ENCODE measurements at regions not wholly inside any gene's neighbourhood (a gene's known extent, or its start where the extent isn't known, plus 50 kb on each side); places are given as distances from the start of the nearest gene placed in this dataset.

DNA sequence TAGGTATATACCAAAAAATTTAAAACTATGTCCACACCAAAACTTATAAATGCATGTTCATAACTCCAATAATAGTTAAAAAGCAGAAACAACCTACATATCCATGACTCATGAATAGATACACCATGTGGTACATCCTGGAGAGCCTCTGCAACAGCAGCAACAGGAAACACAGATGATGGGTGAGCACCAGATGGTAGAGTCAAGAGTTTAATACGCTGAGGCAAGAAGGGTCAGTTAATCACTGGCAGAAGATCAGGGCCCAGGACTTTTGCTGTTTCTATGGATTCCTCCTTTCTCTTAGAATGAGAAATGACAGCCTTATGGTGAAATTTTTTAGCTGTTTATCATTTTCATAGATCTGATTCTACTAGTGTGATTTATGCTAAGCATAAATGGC lies 351.8 kb upstream of the ADAMTSL1 start:
- Histone ChIP-seq H3K4me1 (ENCODE audit: low read depth, poor library complexity, severe bottlenecking) (no peaks in the 10 kb centered on the region), H3K36me3 (ENCODE audit: insufficient read depth) (no peaks in the 10 kb centered on the region), H3K79me2 (ENCODE audit: insufficient read depth, low read depth) (no peaks in the 10 kb centered on the region), H3K4me2 (no peak overlapping the region), H3K27me3 (ENCODE audit: insufficient read depth, low read depth) (no peaks in the 10 kb centered on the region), H3K4me3 (IDR thresholded peaks at IDR 0.05; ENCODE audit: insufficient read depth, low read depth, low read length) (no peak overlapping the region), H3K27ac (no peak overlapping the region), H3K9ac (no peak overlapping the region), H4K20me1 (ENCODE audit: insufficient read depth) (no peaks in the 10 kb centered on the region), H2AFZ (ENCODE audit: low read depth) (no peak overlapping the region)
- TF ChIP-seq, protein P1, sequence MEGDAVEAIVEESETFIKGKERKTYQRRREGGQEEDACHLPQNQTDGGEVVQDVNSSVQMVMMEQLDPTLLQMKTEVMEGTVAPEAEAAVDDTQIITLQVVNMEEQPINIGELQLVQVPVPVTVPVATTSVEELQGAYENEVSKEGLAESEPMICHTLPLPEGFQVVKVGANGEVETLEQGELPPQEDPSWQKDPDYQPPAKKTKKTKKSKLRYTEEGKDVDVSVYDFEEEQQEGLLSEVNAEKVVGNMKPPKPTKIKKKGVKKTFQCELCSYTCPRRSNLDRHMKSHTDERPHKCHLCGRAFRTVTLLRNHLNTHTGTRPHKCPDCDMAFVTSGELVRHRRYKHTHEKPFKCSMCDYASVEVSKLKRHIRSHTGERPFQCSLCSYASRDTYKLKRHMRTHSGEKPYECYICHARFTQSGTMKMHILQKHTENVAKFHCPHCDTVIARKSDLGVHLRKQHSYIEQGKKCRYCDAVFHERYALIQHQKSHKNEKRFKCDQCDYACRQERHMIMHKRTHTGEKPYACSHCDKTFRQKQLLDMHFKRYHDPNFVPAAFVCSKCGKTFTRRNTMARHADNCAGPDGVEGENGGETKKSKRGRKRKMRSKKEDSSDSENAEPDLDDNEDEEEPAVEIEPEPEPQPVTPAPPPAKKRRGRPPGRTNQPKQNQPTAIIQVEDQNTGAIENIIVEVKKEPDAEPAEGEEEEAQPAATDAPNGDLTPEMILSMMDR (conservative IDR thresholded peaks at IDR 0.05; ENCODE audit: low read depth, low read length), result no peak

DNA sequence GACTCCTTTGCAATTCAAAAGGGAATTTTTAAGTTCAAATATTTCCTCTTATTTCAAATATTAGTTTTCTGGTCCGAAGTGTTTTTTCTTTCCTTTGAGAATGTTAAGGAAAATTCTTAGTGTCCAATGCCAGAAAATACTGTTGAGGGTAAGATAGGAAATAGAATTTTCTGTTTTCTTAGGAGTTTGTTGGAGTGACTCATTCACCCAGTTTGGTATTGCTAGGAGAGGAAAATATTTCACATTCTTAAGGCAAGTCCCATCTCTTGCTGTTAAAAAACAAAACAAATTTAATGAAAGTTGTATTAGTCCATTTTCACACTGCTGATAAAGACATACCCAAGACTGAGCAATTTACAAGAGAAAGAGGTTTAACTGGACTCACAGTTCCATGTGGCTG lies 349.2 kb upstream of the ADAMTSL1 start:
- TF ChIP-seq, protein P1 (conservative IDR thresholded peaks at IDR 0.05; ENCODE audit: low read depth, low read length), result no peak
- Histone ChIP-seq H3K27me3 (ENCODE audit: insufficient read depth, low read depth) (no peaks in the 10 kb centered on the region), H4K20me1 (ENCODE audit: insufficient read depth) (no peaks in the 10 kb centered on the region), H3K4me1 (ENCODE audit: low read depth, poor library complexity, severe bottlenecking) (no peaks in the 10 kb centered on the region), H3K79me2 (ENCODE audit: insufficient read depth, low read depth) (no peaks in the 10 kb centered on the region), H3K27ac (no peak overlapping the region), H3K4me2 (no peak overlapping the region), H3K36me3 (ENCODE audit: insufficient read depth) (no peaks in the 10 kb centered on the region), H3K9ac (no peak overlapping the region), H2AFZ (ENCODE audit: low read depth) (no peak overlapping the region), H3K4me3 (IDR thresholded peaks at IDR 0.05; ENCODE audit: insufficient read depth, low read depth, low read length) (no peak overlapping the region)

- Histone ChIP-seq H2AFZ (ENCODE audit: low read depth) (no peak overlapping the region), H3K36me3 (ENCODE audit: insufficient read depth) (no peaks in the 10 kb centered on the region), H3K4me3 (IDR thresholded peaks at IDR 0.05; ENCODE audit: insufficient read depth, low read depth, low read length) (no peak overlapping the region), H3K4me1 (ENCODE audit: low read depth, poor library complexity, severe bottlenecking) (no peaks in the 10 kb centered on the region), H3K4me2 (no peak overlapping the region), H3K79me2 (ENCODE audit: insufficient read depth, low read depth) (no peaks in the 10 kb centered on the region), H3K27me3 (ENCODE audit: insufficient read depth, low read depth) (no peaks in the 10 kb centered on the region), H4K20me1 (ENCODE audit: insufficient read depth) (no peaks in the 10 kb centered on the region), H3K27ac (no peak overlapping the region), H3K9ac (no peak overlapping the region)
- TF ChIP-seq, protein P1 (conservative IDR thresholded peaks at IDR 0.05; ENCODE audit: low read depth, low read length), result no peak
Measured at GRCh38 chr9:18126831-18127498, 347.0 kb upstream of the ADAMTSL1 start.

DNA sequence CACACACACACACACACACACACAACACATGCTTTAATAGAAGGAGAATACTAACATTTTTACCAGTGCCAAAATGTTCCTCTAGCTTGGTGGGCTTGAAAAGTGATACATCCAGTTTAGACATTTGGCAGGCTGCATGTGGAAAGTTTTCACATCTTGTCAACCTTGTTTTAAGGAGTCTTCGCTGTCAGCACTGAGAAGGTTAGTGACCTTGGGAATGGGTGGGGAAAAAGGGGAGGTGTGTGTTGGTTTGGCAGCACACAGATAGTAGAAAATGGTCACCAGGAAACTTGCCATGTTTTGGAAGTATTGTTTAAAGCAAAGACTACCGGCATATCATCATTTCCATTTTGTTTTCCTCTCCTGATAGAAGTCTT lies 346.5 kb upstream of the ADAMTSL1 start:
- Histone ChIP-seq H3K4me3 (IDR thresholded peaks at IDR 0.05; ENCODE audit: insufficient read depth, low read depth, low read length) (no peak overlapping the region), H3K9ac (no peak overlapping the region), H3K27ac (no peak overlapping the region), H3K27me3 (ENCODE audit: insufficient read depth, low read depth) (no peaks in the 10 kb centered on the region), H3K4me2 (no peak overlapping the region), H2AFZ (ENCODE audit: low read depth) (no peak overlapping the region), H3K79me2 (ENCODE audit: insufficient read depth, low read depth) (no peaks in the 10 kb centered on the region), H3K36me3 (ENCODE audit: insufficient read depth) (no peaks in the 10 kb centered on the region), H3K4me1 (ENCODE audit: low read depth, poor library complexity, severe bottlenecking) (no peaks in the 10 kb centered on the region), H4K20me1 (ENCODE audit: insufficient read depth) (no peaks in the 10 kb centered on the region)
- TF ChIP-seq, protein P1 (conservative IDR thresholded peaks at IDR 0.05; ENCODE audit: low read depth, low read length), result no peak
